ENCODE measurements at regions not wholly inside any gene's neighbourhood (a gene's known extent, or its start where the extent isn't known, plus 50 kb on each side); places are given as distances from the start of the nearest gene placed in this dataset.

GRCh38 chr7:373818-374705 lies 84.1 kb downstream of the FOXL3 start:
- H3K4me1 Mint-ChIP-seq (ENCODE audit: low read depth, unreplicated experiment), result no peaks in the 10 kb centered on the region
- H3K9me3 Mint-ChIP-seq (ENCODE audit: unreplicated experiment), result peaks cover 3% of the 10 kb centered on the region
- no peak for TF ChIP-seq CTCF (IDR thresholded peaks at IDR 0.05; ENCODE audit: partially characterized antibody, unreplicated experiment)
- H3K36me3 Mint-ChIP-seq (ENCODE audit: unreplicated experiment), result no peaks in the 10 kb centered on the region
- no peak for DNase-seq
- peaks cover 5% of the 10 kb centered on the region for H3K27me3 Mint-ChIP-seq (ENCODE audit: unreplicated experiment)
- H3K4me3 Mint-ChIP-seq (ENCODE audit: unreplicated experiment), result no peak overlapping the region
- H3K27ac Mint-ChIP-seq (ENCODE audit: unreplicated experiment), result no peak overlapping the region

GRCh38 chr7:374706-375311 lies 84.8 kb downstream of the FOXL3 start:
- H3K9me3 Mint-ChIP-seq (ENCODE audit: unreplicated experiment), result peaks cover 3% of the 10 kb centered on the region
- no peak overlapping the region for H3K27ac Mint-ChIP-seq (ENCODE audit: unreplicated experiment)
- peaks cover 5% of the 10 kb centered on the region for H3K27me3 Mint-ChIP-seq (ENCODE audit: unreplicated experiment)
- H3K4me1 Mint-ChIP-seq (ENCODE audit: low read depth, unreplicated experiment), result no peaks in the 10 kb centered on the region
- DNase-seq, result no peak
- TF ChIP-seq CTCF (IDR thresholded peaks at IDR 0.05; ENCODE audit: partially characterized antibody, unreplicated experiment), result no peak
- no peak overlapping the region for H3K4me3 Mint-ChIP-seq (ENCODE audit: unreplicated experiment)
- H3K36me3 Mint-ChIP-seq (ENCODE audit: unreplicated experiment), result no peaks in the 10 kb centered on the region

GRCh38 chr7:375321-375831 lies 85.4 kb downstream of the FOXL3 start:
- Mint-ChIP-seq H3K27ac (ENCODE audit: unreplicated experiment) (no peak overlapping the region), H3K27me3 (ENCODE audit: unreplicated experiment) (peaks cover 4% of the 10 kb centered on the region), H3K9me3 (ENCODE audit: unreplicated experiment) (peaks cover 4% of the 10 kb centered on the region), H3K4me3 (ENCODE audit: unreplicated experiment) (no peak overlapping the region), H3K36me3 (ENCODE audit: unreplicated experiment) (no peaks in the 10 kb centered on the region), H3K4me1 (ENCODE audit: low read depth, unreplicated experiment) (no peaks in the 10 kb centered on the region)
- no peak for DNase-seq
- no peak for TF ChIP-seq CTCF (IDR thresholded peaks at IDR 0.05; ENCODE audit: partially characterized antibody, unreplicated experiment)

DNA sequence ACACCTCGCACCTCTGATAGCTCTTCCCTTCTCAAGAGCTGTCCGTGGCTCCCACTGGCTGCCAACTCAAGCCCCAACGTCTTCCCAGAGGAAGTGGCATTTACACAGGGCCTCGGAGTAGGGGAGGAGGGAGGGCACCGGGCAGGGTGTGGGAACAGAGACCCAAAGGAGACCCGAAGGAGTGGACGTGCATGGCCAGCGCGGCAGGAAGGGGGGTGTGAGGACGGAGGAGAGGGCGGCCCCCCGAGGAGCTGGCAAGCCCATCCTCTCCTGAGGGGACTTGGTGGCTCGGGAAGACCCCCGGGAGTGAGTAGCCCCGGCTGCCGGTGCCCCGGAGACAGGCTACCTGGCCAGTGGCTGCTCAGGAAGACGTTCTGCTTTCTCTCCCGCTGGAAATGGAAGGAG lies 85.9 kb downstream of the FOXL3 start:
- no peak for TF ChIP-seq CTCF (IDR thresholded peaks at IDR 0.05; ENCODE audit: partially characterized antibody, unreplicated experiment)
- Mint-ChIP-seq H3K27me3 (ENCODE audit: unreplicated experiment) (peaks cover 4% of the 10 kb centered on the region), H3K36me3 (ENCODE audit: unreplicated experiment) (no peaks in the 10 kb centered on the region), H3K4me1 (ENCODE audit: low read depth, unreplicated experiment) (no peaks in the 10 kb centered on the region), H3K4me3 (ENCODE audit: unreplicated experiment) (no peak overlapping the region), H3K27ac (ENCODE audit: unreplicated experiment) (no peak overlapping the region), H3K9me3 (ENCODE audit: unreplicated experiment) (peaks cover 4% of the 10 kb centered on the region)
- DNase-seq, result no peak

All from glutamatergic neuron (in vitro differentiated cells).